ENCODE measurements at regions not wholly inside any gene's neighbourhood (a gene's known extent, or its start where the extent isn't known, plus 50 kb on each side); places are given as distances from the start of the nearest gene placed in this dataset.

DNA sequence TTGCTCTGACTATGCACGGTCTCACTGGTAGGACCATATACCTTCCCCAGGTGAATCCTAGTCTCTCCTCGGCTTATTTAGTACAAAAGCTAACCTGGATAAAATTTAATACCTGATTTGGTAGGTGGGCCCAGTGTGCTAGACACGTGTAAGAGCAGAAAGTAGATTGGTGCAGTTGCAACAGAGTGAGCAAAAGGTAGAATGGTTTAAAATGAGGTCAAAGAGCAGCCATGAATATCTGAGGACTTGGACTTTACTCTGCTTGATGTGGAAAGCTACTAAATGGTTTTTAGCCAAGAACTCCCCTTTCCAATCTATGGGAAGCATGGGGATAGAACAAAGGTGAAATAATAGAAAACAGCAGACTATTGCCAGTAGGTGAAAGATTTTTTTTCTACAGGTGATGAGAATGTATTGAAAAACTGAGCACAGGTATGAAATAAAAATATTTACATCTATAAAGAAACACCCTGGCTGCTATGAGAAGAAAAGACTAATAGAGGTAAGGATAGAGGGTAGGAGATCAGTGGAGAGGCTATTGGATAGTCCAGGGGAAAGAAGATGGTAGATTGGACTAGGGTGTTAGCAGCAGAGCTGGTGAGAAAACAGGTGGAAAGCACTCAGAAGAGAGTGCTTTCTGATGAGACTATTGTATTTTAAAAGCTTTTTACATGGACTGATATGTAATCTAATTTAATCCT, 61.3 kb upstream of the BCL9 start:
- TF ChIP-seq, protein P1, sequence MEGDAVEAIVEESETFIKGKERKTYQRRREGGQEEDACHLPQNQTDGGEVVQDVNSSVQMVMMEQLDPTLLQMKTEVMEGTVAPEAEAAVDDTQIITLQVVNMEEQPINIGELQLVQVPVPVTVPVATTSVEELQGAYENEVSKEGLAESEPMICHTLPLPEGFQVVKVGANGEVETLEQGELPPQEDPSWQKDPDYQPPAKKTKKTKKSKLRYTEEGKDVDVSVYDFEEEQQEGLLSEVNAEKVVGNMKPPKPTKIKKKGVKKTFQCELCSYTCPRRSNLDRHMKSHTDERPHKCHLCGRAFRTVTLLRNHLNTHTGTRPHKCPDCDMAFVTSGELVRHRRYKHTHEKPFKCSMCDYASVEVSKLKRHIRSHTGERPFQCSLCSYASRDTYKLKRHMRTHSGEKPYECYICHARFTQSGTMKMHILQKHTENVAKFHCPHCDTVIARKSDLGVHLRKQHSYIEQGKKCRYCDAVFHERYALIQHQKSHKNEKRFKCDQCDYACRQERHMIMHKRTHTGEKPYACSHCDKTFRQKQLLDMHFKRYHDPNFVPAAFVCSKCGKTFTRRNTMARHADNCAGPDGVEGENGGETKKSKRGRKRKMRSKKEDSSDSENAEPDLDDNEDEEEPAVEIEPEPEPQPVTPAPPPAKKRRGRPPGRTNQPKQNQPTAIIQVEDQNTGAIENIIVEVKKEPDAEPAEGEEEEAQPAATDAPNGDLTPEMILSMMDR (IDR thresholded peaks at IDR 0.05; ENCODE audit: low read length): no peak
- TF ChIP-seq EZH2 (optimal IDR thresholded peaks at IDR 0.05; ENCODE audit: low read depth, low read length): no peak
- no peak for TF ChIP-seq EZH2phosphoT487 (IDR thresholded peaks at IDR 0.05; ENCODE audit: low read length)

All from MM.1S (cell line).